B cell (primary cell): ENCODE measurements at regions not wholly inside any gene's neighbourhood (a gene's known extent, or its start where the extent isn't known, plus 50 kb on each side); places are given as distances from the start of the nearest gene placed in this dataset.

Experiments
- CTCF ChIP-seq: fragments of 200-600 bp; IDR thresholded peaks from one replicate; pipeline ENCODE4 v1.8.0; 2022; ENCODE audit warnings: antibody characterized with exemption, mild to moderate bottlenecking
- EZH2 ChIP-seq: IDR thresholded peaks from 2 replicates; pipeline ENCODE4 v1.6.1; 2012; ENCODE audit warnings: borderline replicate concordance, low read depth, mild to moderate bottlenecking, moderate library complexity, low read length; ENCODE audit not compliant: insufficient read depth, poor library complexity, severe bottlenecking

GRCh38 chr6:2599817-2600216 lies 150.9 kb downstream of the MYLK4 start:
- TF ChIP-seq CTCF (no peak), EZH2 (no peak)
